Trophoblast cell (in vitro differentiated cells and primary cell): ENCODE measurements at regions not wholly inside any gene's neighbourhood (a gene's known extent, or its start where the extent isn't known, plus 50 kb on each side); places are given as distances from the start of the nearest gene placed in this dataset.
"Not testable (repeated sequence)": the region's sequence is repeated elsewhere in the genome, so short reads cannot be mapped to it uniquely, and the experiment has no call there.

ENCODE experiments used
- DNase-seq, 2 donors: peaks; one replicate each; pipeline ENCODE4 v3.0.0-alpha.2; 2016
- H2AFZ ChIP-seq: 2 replicates; pipeline ENCODE4 v1.6.1; 2013; ENCODE audit warnings: low read length, moderate library complexity, mild to moderate bottlenecking; ENCODE audit not compliant: insufficient read depth, poor library complexity
- H2AK5ac ChIP-seq: 2 replicates; pipeline ENCODE4 v1.6.1; 2013; ENCODE audit warnings: mild to moderate bottlenecking, low read length
- H2BK120ac ChIP-seq: 2 replicates; pipeline ENCODE4 v1.6.1; 2013; ENCODE audit warnings: low read length, mild to moderate bottlenecking, moderate library complexity; ENCODE audit not compliant: insufficient read depth, poor library complexity
- H2BK12ac ChIP-seq: 2 replicates; pipeline ENCODE4 v1.6.1; 2013; ENCODE audit warnings: mild to moderate bottlenecking, low read length, moderate library complexity
- H2BK5ac ChIP-seq: 2 replicates; pipeline ENCODE4 v1.6.1; 2013; ENCODE audit warnings: low read length, low read depth, moderate library complexity, mild to moderate bottlenecking; ENCODE audit not compliant: poor library complexity
- H3K14ac ChIP-seq: 2 replicates; pipeline ENCODE4 v1.6.1; 2013; ENCODE audit warnings: mild to moderate bottlenecking, low read length
- H3K18ac ChIP-seq: 2 replicates; pipeline ENCODE4 v1.6.1; 2013; ENCODE audit warnings: mild to moderate bottlenecking, low read length
- H3K23ac ChIP-seq: 2 replicates; pipeline ENCODE4 v1.6.1; 2013; ENCODE audit warnings: low read length
- H3K27ac ChIP-seq: 2 replicates; pipeline ENCODE4 v1.5.1; 2013; ENCODE audit warnings: low read depth, mild to moderate bottlenecking, inconsistent platforms, low read length, moderate library complexity
- H3K27me3 ChIP-seq: 2 replicates; pipeline ENCODE4 v1.6.1; 2013; ENCODE audit warnings: inconsistent platforms, mild to moderate bottlenecking, low read length, moderate library complexity; ENCODE audit not compliant: insufficient read depth
- H3K36me3 ChIP-seq, 2 experiments: 1 replicate in 1 of 2; 2 replicates in 1 of 2; pipeline ENCODE4 v1.6.1; 2013; ENCODE audit warnings: low read length in 2 of 2, mild to moderate bottlenecking in 2 of 2, moderate library complexity in 1 of 2; ENCODE audit not compliant: insufficient read depth in 2 of 2, control insufficient read depth in 1 of 2
- H3K4ac ChIP-seq: 2 replicates; pipeline ENCODE4 v1.6.1; 2013; ENCODE audit warnings: low read depth, mild to moderate bottlenecking, low read length, moderate library complexity
- H3K4me1 ChIP-seq, 2 experiments: 1 replicate in 1 of 2; 2 replicates in 1 of 2; pipeline ENCODE4 v1.6.1; 2013; ENCODE audit warnings: low read length in 2 of 2, mild to moderate bottlenecking in 2 of 2, moderate library complexity in 1 of 2; ENCODE audit not compliant: insufficient read depth in 2 of 2, control insufficient read depth in 1 of 2
- H3K4me2 ChIP-seq: 2 replicates; pipeline ENCODE4 v1.6.1; 2013; ENCODE audit warnings: inconsistent platforms, mild to moderate bottlenecking, low read length, moderate library complexity
- H3K4me3 ChIP-seq: 2 replicates; pipeline ENCODE4 v1.5.1; 2013; ENCODE audit warnings: mild to moderate bottlenecking, low read depth, low read length, inconsistent platforms
- H3K79me1 ChIP-seq: one replicate; pipeline ENCODE4 v1.6.1; 2013; ENCODE audit warnings: low read length
- H3K79me2 ChIP-seq: 2 replicates; pipeline ENCODE4 v1.6.1; 2013; ENCODE audit warnings: low read length, mild to moderate bottlenecking; ENCODE audit not compliant: control insufficient read depth, insufficient read depth, poor library complexity
- H3K9ac ChIP-seq: 2 replicates; pipeline ENCODE4 v1.6.1; 2013; ENCODE audit warnings: mild to moderate bottlenecking, low read length
- H3K9me3 ChIP-seq: 2 replicates; pipeline ENCODE4 v1.6.1; 2013; ENCODE audit warnings: low read depth, mild to moderate bottlenecking, control low read depth, inconsistent platforms, low read length; ENCODE audit not compliant: insufficient read depth
- H4K12ac ChIP-seq: 2 replicates; pipeline ENCODE4 v1.6.1; 2013; ENCODE audit warnings: low read depth, mild to moderate bottlenecking, low read length, moderate library complexity
- H4K8ac ChIP-seq: 2 replicates; pipeline ENCODE4 v1.6.1; 2013; ENCODE audit warnings: low read depth, mild to moderate bottlenecking, low read length, moderate library complexity
- H4K91ac ChIP-seq: one replicate; pipeline ENCODE4 v1.6.1; 2013; ENCODE audit warnings: low read depth, mild to moderate bottlenecking, low read length, moderate library complexity
- WGBS: extraction: QIAGEN DNeasy Blood & Tissue Kit; methylation state at CpG from one replicate; pipeline ENCODE4 v1.1.7; 2013; ENCODE audit warnings: missing lambda C conversion rate; ENCODE audit not compliant: insufficient read length, insufficient coverage; ENCODE audit errors: extremely low coverage; 5-methylcytosine and 5-hydroxymethylcytosine counted together

GRCh38 chr21:22804151-22804550 is 1805.9 kb downstream of the NCAM2 start:
- Histone ChIP-seq H3K4ac (no peak overlapping the region), H2BK120ac (no peak overlapping the region), H4K12ac (no peak overlapping the region), H3K4me3 (no peak overlapping the region), H3K23ac (no peak overlapping the region), H3K79me1 (no peaks in the 10 kb centered on the region), H3K36me3 (no peaks in the 10 kb centered on the region), H2AFZ (no peak overlapping the region), H3K27ac (no peak overlapping the region), H4K8ac (no peak overlapping the region), H3K27me3 (no peaks in the 10 kb centered on the region), H3K4me2 (no peak overlapping the region), H2BK12ac (no peak overlapping the region), H3K14ac (no peak overlapping the region), H4K91ac (no peak overlapping the region), H3K79me2 (no peaks in the 10 kb centered on the region), H3K9ac (no peak overlapping the region), H3K18ac (no peak overlapping the region), H2BK5ac (no peak overlapping the region), H2AK5ac (no peak overlapping the region), H3K4me1 (no peaks in the 10 kb centered on the region), H3K9me3 (no peaks in the 10 kb centered on the region)
- no CpG with 5 or more reads among the region's 3 CpGs for WGBS
- DNase-seq: no peak

- no peak overlapping the region for H2BK5ac ChIP-seq
- no peak overlapping the region for H4K12ac ChIP-seq
- H2AFZ ChIP-seq: no peak overlapping the region
- no peak overlapping the region for H3K18ac ChIP-seq
- no peak overlapping the region for H3K4me2 ChIP-seq
- no peak overlapping the region for H3K4me3 ChIP-seq
- no peak overlapping the region for H2BK120ac ChIP-seq
- DNase-seq: no peak
- no peak overlapping the region for H4K91ac ChIP-seq
- no peaks in the 10 kb centered on the region for H3K36me3 ChIP-seq
- no peak overlapping the region for H3K14ac ChIP-seq
- H3K9me3 ChIP-seq: no peaks in the 10 kb centered on the region
- no peak overlapping the region for H2AK5ac ChIP-seq
- no peak overlapping the region for H2BK12ac ChIP-seq
- H3K27me3 ChIP-seq: no peaks in the 10 kb centered on the region
- H3K9ac ChIP-seq: no peak overlapping the region
- no CpG with 5 or more reads among the region's 3 CpGs for WGBS
- no peaks in the 10 kb centered on the region for H3K79me2 ChIP-seq
- H3K4me1 ChIP-seq: no peaks in the 10 kb centered on the region
- no peak overlapping the region for H3K27ac ChIP-seq
- no peak overlapping the region for H3K23ac ChIP-seq
- H3K4ac ChIP-seq: no peak overlapping the region
- no peaks in the 10 kb centered on the region for H3K79me1 ChIP-seq
- no peak overlapping the region for H4K8ac ChIP-seq
Measured at GRCh38 chr21:22806278-22806677, 1808.1 kb downstream of the NCAM2 start.

- H3K4me1 ChIP-seq: no peaks in the 10 kb centered on the region
- no peak overlapping the region for H3K23ac ChIP-seq
- H4K91ac ChIP-seq: no peak overlapping the region
- no peak overlapping the region for H3K4me3 ChIP-seq
- WGBS: no CpG with 5 or more reads among the region's 3 CpGs
- H2AFZ ChIP-seq: no peak overlapping the region
- no peak overlapping the region for H3K4ac ChIP-seq
- no peak overlapping the region for H3K18ac ChIP-seq
- H3K27ac ChIP-seq: no peak overlapping the region
- H2BK12ac ChIP-seq: no peak overlapping the region
- no peaks in the 10 kb centered on the region for H3K79me2 ChIP-seq
- no peak for DNase-seq
- H4K8ac ChIP-seq: no peak overlapping the region
- no peak overlapping the region for H2AK5ac ChIP-seq
- no peaks in the 10 kb centered on the region for H3K27me3 ChIP-seq
- no peak overlapping the region for H2BK120ac ChIP-seq
- H2BK5ac ChIP-seq: no peak overlapping the region
- no peak overlapping the region for H4K12ac ChIP-seq
- no peaks in the 10 kb centered on the region for H3K36me3 ChIP-seq
- H3K14ac ChIP-seq: no peak overlapping the region
- no peaks in the 10 kb centered on the region for H3K79me1 ChIP-seq
- H3K9me3 ChIP-seq: no peaks in the 10 kb centered on the region
- H3K9ac ChIP-seq: no peak overlapping the region
- H3K4me2 ChIP-seq: no peak overlapping the region
Measured at GRCh38 chr21:22813201-22813600, 1815.0 kb downstream of the NCAM2 start.

GRCh38 chr21:22818681-22819485 is 1820.7 kb downstream of the NCAM2 start:
- not testable (repeated sequence) for H3K27ac ChIP-seq, H3K4me3 ChIP-seq, H2BK12ac ChIP-seq, H3K27me3 ChIP-seq, H2BK5ac ChIP-seq, H3K4ac ChIP-seq, H2BK120ac ChIP-seq, H2AK5ac ChIP-seq, H3K18ac ChIP-seq, H2AFZ ChIP-seq, H3K9me3 ChIP-seq, H3K79me1 ChIP-seq, H4K12ac ChIP-seq, H3K79me2 ChIP-seq, H4K8ac ChIP-seq, H3K36me3 ChIP-seq, H3K4me2 ChIP-seq, DNase-seq, H3K4me1 ChIP-seq, H3K9ac ChIP-seq, H4K91ac ChIP-seq, H3K23ac ChIP-seq, H3K14ac ChIP-seq
- no CpG with 5 or more reads among the region's 40 CpGs for WGBS
